ENCODE measurements at regions not wholly inside any gene's neighbourhood (a gene's known extent, or its start where the extent isn't known, plus 50 kb on each side); places are given as distances from the start of the nearest gene placed in this dataset.

- no peak for TF ChIP-seq CTCF (IDR thresholded peaks at IDR 0.05)
- TF ChIP-seq POLR2A (IDR thresholded peaks at IDR 0.05): no peak
Observed at GRCh38 chr9:90303655-90304054, 339.0 kb downstream of the DIRAS2 start.
